GM12878 (cell line): ENCODE measurements at regions not wholly inside any gene's neighbourhood (a gene's known extent, or its start where the extent isn't known, plus 50 kb on each side); places are given as distances from the start of the nearest gene placed in this dataset.

Experiments used
- ATAC-seq: fragments of 200-7000 bp; cut with Tn5 transposase; 3 replicates; pipeline ENCODE4 v1.9.1; 2020; ENCODE audit warnings: mild to moderate bottlenecking, moderate library complexity
- BruUV-seq: library from RNA; stranded (reverse); fragments of 400-500 nt; replicated peaks from 2 replicates; lab custom pipeline; 2021; lab: Mats Ljungman, UMichigan
- CTCF ChIA-PET: fragments of 300-600 bp; sonication (Branson Sonifier 250); formaldehyde crosslinking; extraction: SDS; loops from one replicate; lab custom pipeline; 2021; ENCODE audit warnings: inconsistent platforms; lab: Yijun Ruan, JAX
- POLR2A ChIA-PET: fragments of 350-600 bp; formaldehyde crosslinking; extraction: SDS; loops from one replicate; lab custom pipeline; 2021; ENCODE audit warnings: inconsistent platforms; lab: Charles Lee
- RAD21 ChIA-PET: fragments of 300-600 bp; sonication (Branson Sonifier 250); formaldehyde crosslinking; loops from one replicate; lab custom pipeline; 2023; ENCODE audit warnings: antibody characterized with exemption; ENCODE audit not compliant: unreplicated experiment; lab: Charles Lee
- SMC1A ChIA-PET: fragments of 300-600 bp; sonication (Branson Sonifier 250); formaldehyde crosslinking; loops from one replicate; lab custom pipeline; 2023; ENCODE audit not compliant: unreplicated experiment, uncharacterized antibody; lab: Charles Lee
- DNase-seq: peaks from one replicate; pipeline ENCODE4 v3.0.0-alpha.2; 2011; ENCODE audit warnings: low read depth, low spot score
- FAIRE-seq: peaks from 3 replicates; lab custom pipeline; 2011; peaks lifted over from hg19 to GRCh38; lab: Jason Lieb, UNC
- H2AFZ ChIP-seq: 2 replicates; pipeline ENCODE4 v1.6.0; 2011; ENCODE audit warnings: low read depth, low read length, control low read depth; ENCODE audit not compliant: control insufficient read depth
- H3K27ac ChIP-seq: 2 replicates; pipeline ENCODE4 v1.5.1; 2011; ENCODE audit warnings: control low read depth; ENCODE audit not compliant: control insufficient read depth, insufficient read depth
- H3K27me3 ChIP-seq, 2 experiments: replicated peaks in 1 of 2; 2 replicates each; pipeline versions ENCODE4 v1.6.0 to v1.6.1; 2011; ENCODE audit warnings: low read length in 1 of 2; ENCODE audit not compliant: control insufficient read depth in 2 of 2, insufficient read depth in 2 of 2
- H3K36me3 ChIP-seq, 2 experiments: 2 replicates each; pipeline ENCODE4 v1.5.1; 2011; ENCODE audit warnings: low read length in 1 of 2; ENCODE audit not compliant: control insufficient read depth in 2 of 2, insufficient read depth in 2 of 2
- H3K4me1 ChIP-seq: 2 replicates; pipeline ENCODE4 v1.6.1; 2011; ENCODE audit warnings: mild to moderate bottlenecking, low read length, moderate library complexity, mixed read lengths; ENCODE audit not compliant: control insufficient read depth, insufficient read depth
- H3K4me2 ChIP-seq: 2 replicates; pipeline ENCODE4 v1.6.0; 2011; ENCODE audit warnings: control low read depth; ENCODE audit not compliant: control insufficient read depth, insufficient read depth
- H3K4me3 ChIP-seq: fragments of 200-600 bp; sonication (generic); 2 replicates; pipeline ENCODE4 v1.5.1; 2016
- H3K79me2 ChIP-seq: 2 replicates; pipeline ENCODE4 v1.6.0; 2011; ENCODE audit warnings: low read length; ENCODE audit not compliant: control insufficient read depth, insufficient read depth
- H3K9ac ChIP-seq: 2 replicates; pipeline ENCODE4 v1.8.0; 2011; ENCODE audit warnings: low read length, control low read depth, mixed read lengths; ENCODE audit not compliant: control insufficient read depth, insufficient read depth
- H3K9me3 ChIP-seq: replicated peaks from 3 replicates; pipeline ENCODE4 v1.5.1; 2011; ENCODE audit warnings: mild to moderate bottlenecking, low read length; ENCODE audit not compliant: control insufficient read depth, insufficient read depth
- H4K20me1 ChIP-seq: 2 replicates; pipeline ENCODE4 v1.6.0; 2011; ENCODE audit not compliant: control insufficient read depth, insufficient read depth
- ASH2L ChIP-seq: fragments of 300-600, 200-600 bp; sonication (generic); IDR thresholded peaks from 2 replicates; pipeline ENCODE4 v1.6.1; 2017; ENCODE audit warnings: low read depth, mild to moderate bottlenecking, borderline replicate concordance
- BHLHE40 ChIP-seq, 2 experiments: fragments of 450-650 bp in 1 of 2; IDR thresholded peaks; 2 replicates each; pipeline ENCODE4 v1.6.1; 2011 to 2017; ENCODE audit warnings: low read depth in 2 of 2, borderline replicate concordance in 1 of 2, improper control_type of control experiment in 1 of 2, low read length in 1 of 2, mild to moderate bottlenecking in 1 of 2
- CEBPB ChIP-seq, 2 experiments: fragments of 150-350 bp in 1 of 2; IDR thresholded peaks; 2 replicates each; pipeline ENCODE4 v1.6.1; 2012 to 2014; ENCODE audit warnings: low read depth in 2 of 2, low read length in 2 of 2, borderline replicate concordance in 1 of 2, inconsistent platforms in 1 of 2
- DPF2 ChIP-seq: fragments of 450-650 bp; IDR thresholded peaks from 2 replicates; pipeline ENCODE4 v1.6.1; 2017; ENCODE audit warnings: mild to moderate bottlenecking
- EP300 ChIP-seq, 2 experiments: fragments of 150-350 bp in 1 of 2; IDR thresholded peaks; 2 replicates each; pipeline ENCODE4 v1.6.1; 2011 to 2012; ENCODE audit warnings: low read depth in 2 of 2, low read length in 2 of 2, borderline replicate concordance in 1 of 2, improper control_type of control experiment in 1 of 2, inconsistent platforms in 1 of 2; ENCODE audit not compliant: control insufficient read depth in 1 of 2
- FOXM1 ChIP-seq: IDR thresholded peaks from 2 replicates; pipeline ENCODE4 v1.6.1; 2012; ENCODE audit warnings: low read depth, mild to moderate bottlenecking, inconsistent platforms, low read length, moderate library complexity
- NFXL1 ChIP-seq: fragments of 450-650 bp; IDR thresholded peaks from 2 replicates; pipeline ENCODE4 v1.6.1; 2017; ENCODE audit warnings: antibody characterized with exemption, mild to moderate bottlenecking, borderline replicate concordance
- NR2C2 ChIP-seq: IDR thresholded peaks from 2 replicates; pipeline ENCODE4 v1.6.1; 2011; ENCODE audit warnings: borderline replicate concordance, low read depth; ENCODE audit not compliant: control insufficient read depth, insufficient read length
- NRF1 ChIP-seq: conservative IDR thresholded peaks from 2 replicates; pipeline ENCODE4 v1.6.1; 2011; ENCODE audit warnings: mild to moderate bottlenecking, low read depth, low read length, improper control_type of control experiment
- SMC3 ChIP-seq: IDR thresholded peaks from 2 replicates; pipeline ENCODE4 v1.6.1; 2011; ENCODE audit warnings: low read length, improper control_type of control experiment, borderline replicate concordance
- SREBF2 ChIP-seq: IDR thresholded peaks from 2 replicates; pipeline ENCODE4 v1.6.1; 2012; ENCODE audit warnings: mild to moderate bottlenecking, low read length
- WGBS: methylation state at CpG from one replicate; pipeline ENCODE4 v1.1.6; 2016; ENCODE audit warnings: low lambda C conversion rate; ENCODE audit not compliant: insufficient replicate concordance, insufficient coverage; ENCODE audit errors: missing lambda C conversion rate; 5-methylcytosine and 5-hydroxymethylcytosine counted together
- in situ Hi-C: fragments of 300-500 bp; cut with MboI; formaldehyde crosslinking; loops from 9 replicates; pipeline ENCODE4 v1.14.3; 2018; ENCODE audit warnings: mixed read lengths
- intact Hi-C: fragments of 100-400 bp; cut with micrococcal nuclease; formaldehyde crosslinking; loops from one replicate; pipeline ENCODE4 v1.14.2; 2022; ENCODE audit not compliant: unreplicated experiment
- TF ChIP-seq, protein P1 (sequence below): fragments of 450-650 bp; conservative IDR thresholded peaks from 2 replicates; pipeline ENCODE4 v1.6.1; 2017; ENCODE audit warnings: mild to moderate bottlenecking, moderate library complexity
- TF ChIP-seq, protein P2 (sequence below): IDR thresholded peaks from 2 replicates; pipeline ENCODE4 v1.6.1; 2012; ENCODE audit warnings: mild to moderate bottlenecking, low read depth, low read length
- TF ChIP-seq, protein P3 (sequence below): IDR thresholded peaks from 2 replicates; pipeline ENCODE4 v1.6.1; 2011; ENCODE audit warnings: low read depth, low read length, improper control_type of control experiment, borderline replicate concordance

DNA sequence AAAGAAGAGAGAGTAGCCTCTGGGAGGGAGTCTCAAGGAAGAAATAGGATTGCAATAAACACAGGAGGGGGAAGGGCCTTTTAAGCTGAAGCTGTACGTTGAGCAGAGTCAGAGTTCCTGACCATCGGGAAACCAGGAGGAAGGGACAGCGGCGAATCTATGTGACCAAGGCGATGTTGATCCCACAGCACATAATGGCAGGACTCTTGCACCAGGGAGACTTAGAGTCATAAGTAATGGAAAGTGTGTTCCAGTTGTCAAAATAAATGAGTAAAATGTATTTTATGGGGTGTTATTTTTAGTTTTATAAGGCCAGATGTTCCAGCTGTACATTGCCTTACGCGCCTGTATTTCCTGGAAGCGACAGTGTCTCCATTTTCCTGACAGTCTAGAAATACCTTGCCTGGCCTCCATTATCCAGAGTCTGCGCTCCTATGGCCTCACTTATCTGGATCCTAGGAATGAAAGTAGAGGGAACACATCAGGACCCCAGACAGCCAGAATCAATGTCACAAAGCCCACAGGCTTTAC is 152.8 kb upstream of the COPS8 start:
- H3K9me3 ChIP-seq: no peaks in the 10 kb centered on the region
- H3K9ac ChIP-seq: no peak overlapping the region
- H3K27ac ChIP-seq: no peak overlapping the region
- intact Hi-C loops: no loop called here
- no peaks in the 10 kb centered on the region for H4K20me1 ChIP-seq
- in situ Hi-C loops: no loop called here
- WGBS: 38% methylated on average over 9 of the region's 9 CpGs
- RAD21 ChIA-PET: no interaction called here
- H3K27me3 ChIP-seq: peaks cover 0 to 6% of the 10 kb centered on the region in 2 experiments; a peak in 2 of 4 replicates
- no peaks in the 10 kb centered on the region for H3K36me3 ChIP-seq
- POLR2A ChIA-PET: no interaction called here
- H3K4me3 ChIP-seq: no peak overlapping the region
- no peak for FAIRE-seq
- DNase-seq: no peak
- no peaks in the 10 kb centered on the region for H3K4me1 ChIP-seq
- no TSS peak for BruUV-seq
- SMC1A ChIA-PET: no interaction called here
- no peak overlapping the region for H2AFZ ChIP-seq
- CTCF ChIA-PET: no interaction called here
- H3K79me2 ChIP-seq: no peaks in the 10 kb centered on the region
- no peak overlapping the region for H3K4me2 ChIP-seq
- TF ChIP-seq, protein P1, sequence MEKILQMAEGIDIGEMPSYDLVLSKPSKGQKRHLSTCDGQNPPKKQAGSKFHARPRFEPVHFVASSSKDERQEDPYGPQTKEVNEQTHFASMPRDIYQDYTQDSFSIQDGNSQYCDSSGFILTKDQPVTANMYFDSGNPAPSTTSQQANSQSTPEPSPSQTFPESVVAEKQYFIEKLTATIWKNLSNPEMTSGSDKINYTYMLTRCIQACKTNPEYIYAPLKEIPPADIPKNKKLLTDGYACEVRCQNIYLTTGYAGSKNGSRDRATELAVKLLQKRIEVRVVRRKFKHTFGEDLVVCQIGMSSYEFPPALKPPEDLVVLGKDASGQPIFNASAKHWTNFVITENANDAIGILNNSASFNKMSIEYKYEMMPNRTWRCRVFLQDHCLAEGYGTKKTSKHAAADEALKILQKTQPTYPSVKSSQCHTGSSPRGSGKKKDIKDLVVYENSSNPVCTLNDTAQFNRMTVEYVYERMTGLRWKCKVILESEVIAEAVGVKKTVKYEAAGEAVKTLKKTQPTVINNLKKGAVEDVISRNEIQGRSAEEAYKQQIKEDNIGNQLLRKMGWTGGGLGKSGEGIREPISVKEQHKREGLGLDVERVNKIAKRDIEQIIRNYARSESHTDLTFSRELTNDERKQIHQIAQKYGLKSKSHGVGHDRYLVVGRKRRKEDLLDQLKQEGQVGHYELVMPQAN: no peak
- TF ChIP-seq NRF1 (no peak), NR2C2 (no peak), NFXL1 (no peak), ASH2L (no peak), BHLHE40 (IDR thresholded peaks at IDR 0.05; ENCODE audit: borderline replicate concordance in 1 of 2, low read depth in 2 of 2, low read length in 1 of 2) (no peak), DPF2 (no peak), EP300 (IDR thresholded peaks at IDR 0.05; ENCODE audit: borderline replicate concordance in 1 of 2, control insufficient read depth in 1 of 2, low read depth in 2 of 2, low read length in 2 of 2) (no peak), SMC3 (no peak), SREBF2 (no peak), CEBPB (IDR thresholded peaks at IDR 0.05; ENCODE audit: borderline replicate concordance in 1 of 2, low read depth in 2 of 2, low read length in 2 of 2) (no peak), FOXM1 (no peak)
- TF ChIP-seq, protein P2, sequence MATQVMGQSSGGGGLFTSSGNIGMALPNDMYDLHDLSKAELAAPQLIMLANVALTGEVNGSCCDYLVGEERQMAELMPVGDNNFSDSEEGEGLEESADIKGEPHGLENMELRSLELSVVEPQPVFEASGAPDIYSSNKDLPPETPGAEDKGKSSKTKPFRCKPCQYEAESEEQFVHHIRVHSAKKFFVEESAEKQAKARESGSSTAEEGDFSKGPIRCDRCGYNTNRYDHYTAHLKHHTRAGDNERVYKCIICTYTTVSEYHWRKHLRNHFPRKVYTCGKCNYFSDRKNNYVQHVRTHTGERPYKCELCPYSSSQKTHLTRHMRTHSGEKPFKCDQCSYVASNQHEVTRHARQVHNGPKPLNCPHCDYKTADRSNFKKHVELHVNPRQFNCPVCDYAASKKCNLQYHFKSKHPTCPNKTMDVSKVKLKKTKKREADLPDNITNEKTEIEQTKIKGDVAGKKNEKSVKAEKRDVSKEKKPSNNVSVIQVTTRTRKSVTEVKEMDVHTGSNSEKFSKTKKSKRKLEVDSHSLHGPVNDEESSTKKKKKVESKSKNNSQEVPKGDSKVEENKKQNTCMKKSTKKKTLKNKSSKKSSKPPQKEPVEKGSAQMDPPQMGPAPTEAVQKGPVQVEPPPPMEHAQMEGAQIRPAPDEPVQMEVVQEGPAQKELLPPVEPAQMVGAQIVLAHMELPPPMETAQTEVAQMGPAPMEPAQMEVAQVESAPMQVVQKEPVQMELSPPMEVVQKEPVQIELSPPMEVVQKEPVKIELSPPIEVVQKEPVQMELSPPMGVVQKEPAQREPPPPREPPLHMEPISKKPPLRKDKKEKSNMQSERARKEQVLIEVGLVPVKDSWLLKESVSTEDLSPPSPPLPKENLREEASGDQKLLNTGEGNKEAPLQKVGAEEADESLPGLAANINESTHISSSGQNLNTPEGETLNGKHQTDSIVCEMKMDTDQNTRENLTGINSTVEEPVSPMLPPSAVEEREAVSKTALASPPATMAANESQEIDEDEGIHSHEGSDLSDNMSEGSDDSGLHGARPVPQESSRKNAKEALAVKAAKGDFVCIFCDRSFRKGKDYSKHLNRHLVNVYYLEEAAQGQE: no peak
- TF ChIP-seq, protein P3, sequence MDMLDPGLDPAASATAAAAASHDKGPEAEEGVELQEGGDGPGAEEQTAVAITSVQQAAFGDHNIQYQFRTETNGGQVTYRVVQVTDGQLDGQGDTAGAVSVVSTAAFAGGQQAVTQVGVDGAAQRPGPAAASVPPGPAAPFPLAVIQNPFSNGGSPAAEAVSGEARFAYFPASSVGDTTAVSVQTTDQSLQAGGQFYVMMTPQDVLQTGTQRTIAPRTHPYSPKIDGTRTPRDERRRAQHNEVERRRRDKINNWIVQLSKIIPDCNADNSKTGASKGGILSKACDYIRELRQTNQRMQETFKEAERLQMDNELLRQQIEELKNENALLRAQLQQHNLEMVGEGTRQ: no peak
- ATAC-seq: no peak
